HepG2 (cell line): ENCODE measurements at regions not wholly inside any gene's neighbourhood (a gene's known extent, or its start where the extent isn't known, plus 50 kb on each side); places are given as distances from the start of the nearest gene placed in this dataset.

Source experiments
- ATAC-seq: fragments of 200-7000 bp; cut with Tn5 transposase; 3 replicates; pipeline ENCODE4 v1.9.1; 2020; ENCODE audit warnings: mild to moderate bottlenecking, moderate library complexity
- BruUV-seq: library from RNA; stranded (reverse); fragments of 400-500 nt; replicated peaks from 2 replicates; lab custom pipeline; 2021; lab: Mats Ljungman, UMichigan
- CTCF ChIA-PET: fragments of 300-600 bp; formaldehyde crosslinking; extraction: SDS; loops from one replicate; lab custom pipeline; 2021; ENCODE audit warnings: low total read pairs, inconsistent platforms, low intra/inter-chr PET ratio; lab: Yijun Ruan, JAX
- POLR2A ChIA-PET: fragments of 350-600 bp; sonication (Branson Sonifier 250); formaldehyde crosslinking; loops from one replicate; lab custom pipeline; 2020; ENCODE audit warnings: antibody characterized with exemption, inconsistent platforms; lab: Yijun Ruan, JAX
- DNase-seq: peaks from one replicate; pipeline ENCODE4 v3.0.0-alpha.2; 2015; ENCODE audit warnings: low spot score
- FAIRE-seq: peaks from 3 replicates; lab custom pipeline; 2011; peaks lifted over from hg19 to GRCh38; lab: Jason Lieb, UNC
- H2AFZ ChIP-seq: one replicate; pipeline ENCODE4 v1.6.1; 2011; ENCODE audit warnings: low read length, inconsistent platforms
- H3K27ac ChIP-seq: fragments of 300-600 bp; 3 replicates; pipeline ENCODE4 v1.8.0; 2011; ENCODE audit warnings: mixed run types, mild to moderate bottlenecking, mixed read lengths, low read length, inconsistent platforms; ENCODE audit not compliant: insufficient read depth; ENCODE audit errors: extremely low read length
- H3K27me3 ChIP-seq, 2 experiments: fragments of 200-600 bp in 1 of 2; 2 replicates in 1 of 2; 3 replicates in 1 of 2; pipeline versions ENCODE4 v1.6.0 to v1.8.0; 2011; ENCODE audit warnings: low read length in 2 of 2, mild to moderate bottlenecking in 2 of 2, moderate library complexity in 2 of 2, inconsistent platforms in 1 of 2; ENCODE audit not compliant: insufficient read depth in 2 of 2, control insufficient read depth in 1 of 2
- H3K36me3 ChIP-seq, 2 experiments: fragments of 200-600 bp in 1 of 2; replicated peaks in 1 of 2; 2 replicates in 1 of 2; 3 replicates in 1 of 2; pipeline versions ENCODE4 v1.5.1 to v1.8.0; 2011; ENCODE audit warnings: low read length in 2 of 2, inconsistent platforms in 1 of 2; ENCODE audit not compliant: insufficient read depth in 2 of 2, control insufficient read depth in 1 of 2
- H3K4me1 ChIP-seq: 2 replicates; pipeline ENCODE4 v1.5.1; 2012; ENCODE audit warnings: low read length, inconsistent platforms; ENCODE audit not compliant: insufficient read depth
- H3K4me2 ChIP-seq: 2 replicates; pipeline ENCODE4 v1.6.0; 2011; ENCODE audit warnings: low read depth, low read length, inconsistent platforms
- H3K4me3 ChIP-seq, 3 experiments: fragments of 200-600 bp in 1 of 3; sonication (generic), shearing (Covaris generic) in 1 of 3; replicated peaks in 1 of 3; 2 replicates each; pipeline ENCODE4 v1.5.1; 2011 to 2016; ENCODE audit warnings: low read length in 3 of 3, inconsistent platforms in 2 of 3, low read depth in 2 of 3, mild to moderate bottlenecking in 2 of 3, control low read depth in 1 of 3, mixed read lengths in 1 of 3; ENCODE audit not compliant: insufficient read depth in 1 of 3
- H3K79me2 ChIP-seq: one replicate; pipeline ENCODE4 v1.6.1; 2011; ENCODE audit warnings: low read length, inconsistent platforms; ENCODE audit not compliant: insufficient read depth
- H3K9ac ChIP-seq: 2 replicates; pipeline ENCODE4 v1.6.0; 2011; ENCODE audit warnings: mild to moderate bottlenecking, low read depth, low read length, inconsistent platforms; ENCODE audit not compliant: insufficient read depth
- H3K9me3 ChIP-seq: 2 replicates; pipeline ENCODE4 v1.5.1; 2012; ENCODE audit warnings: mild to moderate bottlenecking, low read length
- H4K20me1 ChIP-seq: 2 replicates; pipeline ENCODE4 v1.6.0; 2011; ENCODE audit warnings: inconsistent platforms, mild to moderate bottlenecking, low read length, moderate library complexity; ENCODE audit not compliant: insufficient read depth
- HMGA1 ChIP-seq: sonication (generic); formaldehyde crosslinking; conservative IDR thresholded peaks from 2 replicates; pipeline ENCODE4 v1.4.0; 2020; ENCODE audit warnings: missing genetic modification reagents
- KLF15 ChIP-seq: sonication (generic); formaldehyde crosslinking; IDR thresholded peaks from 2 replicates; pipeline ENCODE4 v1.8.1; 2023; ENCODE audit warnings: borderline replicate concordance, mild to moderate bottlenecking, inconsistent platforms, missing genetic modification reagents, mixed read lengths
- MED1 ChIP-seq: sonication (generic); formaldehyde crosslinking; IDR thresholded peaks from 2 replicates; pipeline ENCODE4 v1.4.0; 2020; ENCODE audit warnings: missing genetic modification reagents
- NR3C1 ChIP-seq: sonication (generic); formaldehyde crosslinking; IDR thresholded peaks from 2 replicates; pipeline ENCODE4 v1.4.0; 2020; ENCODE audit warnings: missing genetic modification reagents
- PHF20 ChIP-seq: sonication (generic); formaldehyde crosslinking; IDR thresholded peaks from 2 replicates; pipeline ENCODE4 v1.5.0; 2020; ENCODE audit warnings: mild to moderate bottlenecking, missing genetic modification reagents
- PRDM10 ChIP-seq: sonication (generic); formaldehyde crosslinking; IDR thresholded peaks from 2 replicates; pipeline ENCODE4 v1.4.0; 2020; ENCODE audit warnings: low read depth, missing genetic modification reagents
- SNAPC2 ChIP-seq: sonication (generic); formaldehyde crosslinking; IDR thresholded peaks from 2 replicates; pipeline ENCODE4 v1.8.1; 2022; ENCODE audit warnings: mild to moderate bottlenecking, missing genetic modification reagents
- ZHX1 ChIP-seq: sonication (generic); formaldehyde crosslinking; IDR thresholded peaks from 2 replicates; pipeline ENCODE4 v1.8.1; 2022; ENCODE audit warnings: low read depth, mild to moderate bottlenecking, missing genetic modification reagents
- ZNF274 ChIP-seq: sonication (generic); formaldehyde crosslinking; IDR thresholded peaks from 2 replicates; pipeline ENCODE4 v1.5.1; 2020; ENCODE audit warnings: mild to moderate bottlenecking, missing genetic modification reagents
- ZNF318 ChIP-seq: sonication (generic); formaldehyde crosslinking; IDR thresholded peaks from 2 replicates; pipeline ENCODE4 v1.4.0; 2020; ENCODE audit warnings: mild to moderate bottlenecking, missing genetic modification reagents
- WGBS: methylation state at CpG from one replicate; pipeline ENCODE4 v1.1.6; 2017; ENCODE audit warnings: low lambda C conversion rate; 5-methylcytosine and 5-hydroxymethylcytosine counted together
- in situ Hi-C: cut with HindIII; loops from 2 replicates; pipeline ENCODE4 v1.10.0; 2017; ENCODE audit warnings: low pct_unique_long_range_greater_than_20kb; ENCODE audit not compliant: extremely low pct_ligation_motif_present
- intact Hi-C: fragments of 100-400 bp; cut with micrococcal nuclease; formaldehyde crosslinking; loops from one replicate; pipeline ENCODE4 v1.10.0; 2022; ENCODE audit not compliant: unreplicated experiment

GRCh38 chr2:8581234-8581561 is 100.7 kb upstream of the ID2 start:
- 32% methylated on average over 5 of the region's 6 CpGs for WGBS
- Histone ChIP-seq H3K4me2 (peak overlapping the region; percentile 18; the same call in 1 of the 2 replicates), H3K4me1 (peaks cover 76% of the 10 kb centered on the region), H2AFZ (no peak overlapping the region), H3K27me3 (peaks cover under 1 to 2% of the 10 kb centered on the region in 2 experiments; a peak in 3 of 5 replicates), H3K4me3 (0 out of 6 replicates have a peak overlapping the region, but pooled peaks of 1 of the 3 experiments have one; percentile 11), H3K9me3 (no peaks in the 10 kb centered on the region), H3K36me3 (no peaks in the 10 kb centered on the region), H3K27ac (no peak overlapping the region), H3K9ac (no peak overlapping the region), H3K79me2 (no peaks in the 10 kb centered on the region), H4K20me1 (no peaks in the 10 kb centered on the region)
- CTCF ChIA-PET, result no interaction called here
- no peak for DNase-seq
- intact Hi-C loops (no loop called here), in situ Hi-C loops (no loop called here)
- BruUV-seq, result no TSS peak
- no peak for FAIRE-seq
- POLR2A ChIA-PET, result interaction anchor here (0.6 to 2.7 kb wide), 8 partner anchors 10 to 103 kb away, joined by 3 to 15 read pairs (median 4); partner anchors contain the start of gene ID2
- peak; percentile 37 for ATAC-seq
- TF ChIP-seq MED1 (CRISPR knock-in tag), result no peak
- TF ChIP-seq SNAPC2 (CRISPR knock-in tag), result no peak
- TF ChIP-seq NR3C1 (CRISPR knock-in tag), result no peak
- no peak for TF ChIP-seq ZHX1 (CRISPR knock-in tag)
- no peak for TF ChIP-seq KLF15 (CRISPR knock-in tag)
- no peak for TF ChIP-seq ZNF318 (CRISPR knock-in tag)
- no peak for TF ChIP-seq HMGA1 (CRISPR knock-in tag)
- TF ChIP-seq PHF20 (CRISPR knock-in tag), result no peak
- 0 out of 2 replicates have a peak, but pooled peaks have one; percentile 16 for TF ChIP-seq PRDM10
- peak; percentile 16; the same call in 1 of the 2 replicates for TF ChIP-seq ZNF274 (CRISPR knock-in tag)
